Cerebellar cortex (tissue), 1 donor: ENCODE measurements at regions not wholly inside any gene's neighbourhood (a gene's known extent, or its start where the extent isn't known, plus 50 kb on each side); places are given as distances from the start of the nearest gene placed in this dataset.

Experiments used
- DNase-seq: peaks from one replicate; pipeline ENCODE4 v3.0.0-alpha.2; 2015; ENCODE audit warnings: low spot score

GRCh38 chr7:28293527-28293835, 112.9 kb upstream of the JAZF1 start:
- no peak for DNase-seq

- DNase-seq = peak; percentile 9
Measured at GRCh38 chr7:28296571-28297483, 115.5 kb upstream of the CREB5 start.

- no peak for DNase-seq
Measured at GRCh38 chr7:28297801-28298459, 114.4 kb upstream of the CREB5 start.

GRCh38 chr7:28298870-28299518, 113.3 kb upstream of the CREB5 start:
- peak; percentile 76 for DNase-seq

GRCh38 chr7:28299556-28299955, 112.8 kb upstream of the CREB5 start:
- no peak for DNase-seq

- DNase-seq = no peak
Measured at GRCh38 chr7:28300488-28300887, 111.8 kb upstream of the CREB5 start.

- no peak for DNase-seq
Measured at GRCh38 chr7:28301148-28301641, 111.1 kb upstream of the CREB5 start.

GRCh38 chr7:28304290-28304689, 108.0 kb upstream of the CREB5 start:
- no peak for DNase-seq

- no peak for DNase-seq
Measured at GRCh38 chr7:28309704-28310459, 102.4 kb upstream of the CREB5 start.

GRCh38 chr7:28310460-28310848, 101.9 kb upstream of the CREB5 start:
- DNase-seq = no peak

GRCh38 chr7:28311670-28312069, 100.6 kb upstream of the CREB5 start:
- DNase-seq = no peak

GRCh38 chr7:28312948-28313347, 99.4 kb upstream of the CREB5 start:
- DNase-seq = no peak

- DNase-seq = no peak
Measured at GRCh38 chr7:28314841-28315240, 97.5 kb upstream of the CREB5 start.

- DNase-seq = no peak
Measured at GRCh38 chr7:28315565-28316410, 96.5 kb upstream of the CREB5 start.

GRCh38 chr7:28316489-28316888, 95.8 kb upstream of the CREB5 start:
- DNase-seq = peak; percentile 14

GRCh38 chr7:28318101-28318762, 94.1 kb upstream of the CREB5 start:
- DNase-seq = no peak

- DNase-seq = no peak
Measured at GRCh38 chr7:28323833-28324232, 88.5 kb upstream of the CREB5 start.

- DNase-seq = no peak
Measured at GRCh38 chr7:28328146-28328545, 84.2 kb upstream of the CREB5 start.

- DNase-seq = no peak
Measured at GRCh38 chr7:28328822-28329660, 83.3 kb upstream of the CREB5 start.
